Glomerular endothelial cell (primary cell): ENCODE measurements at regions not wholly inside any gene's neighbourhood (a gene's known extent, or its start where the extent isn't known, plus 50 kb on each side); places are given as distances from the start of the nearest gene placed in this dataset.

ENCODE experiments used
- DNase-seq: peaks from one replicate; pipeline ENCODE4 v3.0.0-alpha.2; 2011; ENCODE audit warnings: low read depth, low spot score; ENCODE audit errors: extremely low read depth

DNA sequence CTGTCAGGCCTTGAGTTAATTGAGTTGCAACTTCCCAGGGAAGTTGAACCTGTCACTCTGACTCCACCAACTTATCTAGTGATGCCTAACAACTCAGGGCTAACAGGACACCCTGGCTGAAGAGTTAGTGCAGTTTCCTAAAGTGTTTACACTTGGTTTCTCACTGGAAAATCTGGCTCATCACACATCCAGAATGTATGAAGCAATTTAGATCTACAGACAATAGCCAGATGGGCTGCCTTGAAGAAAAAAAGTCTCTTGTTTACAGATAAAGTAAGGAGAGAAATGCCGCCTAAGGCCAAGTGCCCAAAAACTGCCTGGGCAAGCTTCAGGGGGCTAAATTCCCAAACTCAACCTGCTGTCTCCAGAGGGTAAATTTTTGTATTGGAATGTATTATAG is 446.3 kb upstream of the NCAM2 start:
- no peak for DNase-seq

DNA sequence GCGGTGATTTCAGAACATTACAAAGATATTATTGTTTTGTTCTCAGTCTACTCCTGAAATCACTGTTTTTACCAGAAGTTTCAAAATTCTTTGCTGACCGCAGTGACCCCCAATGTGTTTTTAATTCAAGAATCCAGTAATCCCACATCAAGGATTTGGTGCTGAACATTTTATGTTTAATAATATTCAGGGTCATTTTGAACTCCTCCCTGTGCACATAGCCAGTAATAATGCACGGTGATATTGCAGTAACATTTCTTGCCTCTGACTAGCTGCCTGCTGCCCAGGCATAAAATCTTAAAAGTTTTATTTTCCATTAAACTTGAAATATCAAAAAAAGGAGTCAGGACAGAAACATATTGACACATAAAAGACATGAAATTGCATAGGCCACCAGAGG is 443.4 kb upstream of the NCAM2 start:
- no peak for DNase-seq

DNA sequence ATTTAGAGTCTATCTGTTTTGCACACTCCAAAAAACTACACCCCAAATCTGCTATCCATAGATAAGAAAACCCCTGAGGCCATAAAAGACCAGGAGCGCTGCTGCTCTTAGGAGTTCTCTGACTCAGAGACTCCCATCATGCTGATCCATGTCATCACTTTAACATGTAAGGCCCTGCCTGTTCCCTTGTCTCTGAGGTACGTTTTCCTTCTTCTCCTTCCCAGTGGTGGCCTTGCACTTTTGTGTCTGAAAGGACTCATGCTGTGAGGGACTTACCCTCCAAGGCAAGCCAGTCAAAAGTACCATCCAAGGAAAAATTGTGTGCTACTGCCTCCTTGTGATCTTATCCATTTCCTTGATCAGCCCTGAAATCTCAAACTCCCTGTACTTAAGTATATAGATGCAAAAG is 427.4 kb upstream of the NCAM2 start:
- DNase-seq, result no peak

DNA sequence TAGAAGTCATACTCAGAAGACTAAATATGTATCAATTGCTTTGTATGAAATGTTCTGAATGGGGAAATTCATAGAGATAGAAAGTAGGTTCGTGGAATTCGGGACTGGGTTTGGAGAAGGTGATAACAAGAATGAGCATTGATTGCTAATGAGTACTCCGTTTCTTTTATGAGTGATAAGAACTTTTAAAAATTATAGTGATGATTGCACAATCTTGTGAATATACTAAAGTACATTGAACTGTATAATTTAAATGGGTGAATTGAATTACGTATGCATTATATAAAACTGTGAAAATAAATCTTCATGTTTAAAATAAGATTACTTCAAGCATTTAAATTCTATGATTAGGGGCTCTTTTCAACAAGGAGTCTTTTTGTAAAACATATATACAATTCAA is 425.6 kb upstream of the NCAM2 start:
- DNase-seq, result no peak

DNA sequence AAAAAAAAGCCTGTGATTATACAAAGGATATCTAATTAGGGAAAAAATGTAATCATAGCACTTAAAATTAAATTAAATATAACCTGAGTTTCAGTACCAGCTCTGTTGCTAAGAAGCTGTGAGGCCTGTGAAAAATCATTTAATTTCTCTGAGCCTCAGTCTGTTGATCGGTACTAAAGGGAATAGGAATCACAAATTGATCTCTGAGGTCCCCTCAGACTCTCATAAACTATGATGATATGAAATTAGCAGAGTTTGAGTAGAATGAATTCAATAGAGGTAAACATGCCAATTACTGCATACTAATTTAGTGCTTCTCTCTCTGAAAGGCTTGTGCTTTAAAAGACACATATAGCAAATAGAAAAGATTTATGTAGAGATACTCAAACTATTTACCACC is 416.8 kb upstream of the NCAM2 start:
- DNase-seq, result no peak

DNA sequence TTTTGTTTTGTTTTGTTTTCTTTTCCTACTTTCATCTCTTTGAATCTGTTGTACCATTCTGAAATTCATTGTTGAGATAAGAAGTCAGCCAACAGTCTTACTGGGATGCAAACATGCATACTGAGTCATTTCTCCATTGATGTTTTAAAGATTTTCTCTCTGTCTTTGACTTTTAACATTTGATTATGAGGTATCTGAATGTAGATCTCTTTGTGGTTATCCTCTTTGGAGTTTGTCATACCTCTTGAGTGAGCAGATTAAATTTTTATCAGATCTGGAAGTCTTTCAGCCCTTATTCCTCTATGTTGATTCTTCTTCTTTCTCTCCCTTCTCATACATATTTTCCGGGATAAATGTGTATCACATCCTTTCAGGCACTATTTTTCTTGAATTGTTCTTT is 406.9 kb upstream of the NCAM2 start:
- DNase-seq, result no peak

DNA sequence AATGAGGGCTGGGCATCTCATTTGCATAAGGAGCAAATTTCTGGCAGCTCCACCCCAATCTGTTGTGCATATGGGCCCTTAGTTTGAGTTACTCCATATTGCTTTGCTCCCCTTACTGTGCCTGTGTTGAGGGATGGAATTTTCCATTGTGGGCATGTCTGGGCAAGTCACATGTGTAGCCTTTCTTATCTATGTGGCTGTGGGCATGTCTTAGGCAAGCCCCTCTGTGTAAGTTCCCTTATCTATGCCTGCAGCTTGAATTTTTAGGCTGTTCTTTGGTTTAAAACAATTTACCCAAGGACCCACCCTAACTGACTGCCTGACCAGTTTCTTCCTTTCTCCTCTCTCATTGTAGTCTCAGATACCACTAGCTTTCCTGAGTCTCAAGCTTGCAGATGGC is 405.7 kb upstream of the NCAM2 start:
- no peak for DNase-seq

DNA sequence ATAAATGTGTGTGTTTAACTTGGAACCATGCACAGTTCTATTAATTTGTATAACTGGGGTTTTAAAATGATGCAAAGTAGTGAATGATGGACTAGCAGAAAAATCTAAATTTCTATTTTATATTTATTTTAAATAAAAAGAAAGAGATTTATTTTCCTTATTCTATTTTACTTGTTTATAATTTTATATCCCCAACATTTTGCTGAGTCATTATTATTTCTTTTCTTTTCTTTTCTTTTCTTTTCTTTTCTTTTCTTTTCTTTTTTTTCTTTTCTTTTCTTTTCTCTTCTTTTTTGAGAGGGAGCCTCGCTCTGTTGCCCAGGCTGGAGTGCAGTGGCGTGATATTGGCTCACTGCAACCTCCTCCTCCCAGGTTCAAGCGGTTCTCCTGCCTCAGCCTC is 395.0 kb upstream of the NCAM2 start:
- no peak for DNase-seq

DNA sequence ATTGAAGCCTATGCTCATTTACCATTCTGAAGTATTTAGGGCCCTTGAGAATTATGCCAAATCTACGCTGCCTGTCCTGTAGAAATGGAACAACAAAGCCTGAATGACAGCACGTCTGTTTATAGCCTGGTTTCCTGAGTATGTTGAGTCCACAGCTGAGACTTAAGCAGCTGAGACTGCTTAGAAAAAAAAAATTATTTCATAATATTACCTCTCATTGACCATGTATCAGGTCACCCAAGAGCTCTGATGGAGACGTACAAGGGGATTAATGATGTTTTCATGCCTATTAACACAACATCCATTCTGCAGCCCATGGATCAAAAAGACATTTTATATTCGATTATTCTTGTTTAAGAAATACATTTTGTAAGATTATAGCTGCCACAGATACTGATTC is 387.2 kb upstream of the NCAM2 start:
- no peak for DNase-seq

DNA sequence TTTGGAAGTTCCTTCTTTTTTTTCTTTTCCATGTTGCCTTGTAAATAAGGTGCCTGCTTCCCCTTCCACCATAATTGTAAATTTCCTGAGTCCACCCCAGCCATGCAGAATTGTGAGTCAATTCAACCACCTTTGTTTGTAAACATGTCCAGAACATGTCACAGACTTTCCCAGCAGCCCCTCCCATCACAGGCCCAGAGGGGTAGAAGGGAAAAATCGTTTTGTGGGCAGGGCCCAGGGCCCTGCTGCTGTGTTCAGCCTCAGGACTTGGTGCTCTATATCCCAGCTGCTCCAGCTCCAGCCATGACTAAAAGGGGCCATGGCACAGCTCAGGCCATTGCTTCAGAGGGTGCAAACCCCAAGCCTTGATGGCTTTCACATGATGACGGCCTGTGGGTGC is 384.6 kb upstream of the NCAM2 start:
- DNase-seq, result no peak

DNA sequence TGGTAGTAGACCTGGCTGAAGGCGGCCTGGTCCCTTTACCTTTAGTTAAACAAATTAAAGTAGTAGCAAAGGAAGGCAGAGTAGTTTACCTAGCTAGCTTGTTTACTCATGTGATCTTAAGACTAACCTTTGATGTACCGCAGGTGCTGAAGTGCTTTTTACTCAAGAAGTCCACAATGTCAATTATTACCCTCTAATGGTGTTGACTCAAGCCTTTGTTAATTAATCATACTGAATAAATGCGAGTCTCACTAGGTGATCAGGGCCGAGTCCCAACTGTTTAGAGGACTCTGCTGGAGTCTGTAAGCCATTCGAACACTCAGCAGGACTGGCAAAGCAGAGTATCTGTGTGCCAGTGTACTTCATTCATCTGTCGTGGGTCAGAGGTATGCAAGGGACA is 381.1 kb upstream of the NCAM2 start:
- no peak for DNase-seq

DNA sequence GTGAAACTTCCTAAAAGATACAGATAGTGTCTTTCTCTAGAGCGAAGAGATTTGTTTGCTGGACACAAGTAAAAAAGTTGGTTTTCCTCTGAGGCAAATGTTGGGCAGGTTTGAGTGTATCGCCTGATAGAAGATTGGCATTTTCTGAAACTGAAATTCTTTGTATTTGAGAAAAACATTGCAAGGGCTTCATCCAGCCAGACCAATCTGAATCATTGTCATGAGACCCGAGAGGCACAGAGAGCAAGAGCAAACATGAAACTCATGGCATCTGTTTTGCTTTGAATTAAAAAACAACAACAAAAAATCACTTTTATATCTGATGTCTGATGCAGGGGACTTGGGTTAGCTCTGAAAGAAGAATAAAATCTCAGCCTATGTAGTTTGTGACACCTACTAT is 379.3 kb upstream of the NCAM2 start:
- DNase-seq, result no peak

DNA sequence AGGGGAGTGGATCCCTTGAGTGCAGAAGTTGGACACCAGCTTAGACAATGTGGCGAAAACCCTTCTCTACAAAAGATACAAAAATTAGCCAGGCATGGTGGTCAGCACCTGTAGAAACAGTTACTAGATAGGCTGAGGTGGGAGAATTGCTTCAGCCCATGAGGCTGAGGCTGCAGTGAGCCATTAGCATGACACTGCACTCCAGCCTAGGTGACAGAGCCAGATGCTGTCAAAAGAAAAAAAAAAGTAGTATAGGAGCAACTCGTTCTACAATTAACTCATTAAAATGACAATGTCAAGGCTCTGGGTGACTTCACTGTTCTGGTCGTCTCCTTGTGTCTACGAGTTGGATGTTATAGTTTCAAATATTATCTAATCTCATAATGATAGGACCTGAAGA is 370.6 kb upstream of the NCAM2 start:
- no peak for DNase-seq

DNA sequence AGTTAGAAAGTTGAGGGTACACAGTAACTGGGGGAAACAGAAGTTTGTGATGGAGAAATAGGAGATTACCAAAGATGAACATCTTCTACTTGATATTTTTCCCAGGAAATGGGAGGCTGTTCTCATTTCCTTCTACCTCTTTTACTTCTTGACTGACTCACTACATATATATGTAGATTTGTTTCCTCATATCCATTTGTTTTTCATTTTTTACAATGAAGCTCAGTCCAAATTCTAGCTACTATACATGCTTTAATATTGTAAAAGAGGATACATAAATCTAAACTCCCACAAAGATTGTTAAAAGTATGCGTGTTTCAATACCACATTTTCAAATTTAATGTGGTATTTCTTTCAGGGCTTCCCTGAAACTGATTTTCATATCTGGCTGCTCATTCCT is 366.6 kb upstream of the NCAM2 start:
- DNase-seq, result no peak

DNA sequence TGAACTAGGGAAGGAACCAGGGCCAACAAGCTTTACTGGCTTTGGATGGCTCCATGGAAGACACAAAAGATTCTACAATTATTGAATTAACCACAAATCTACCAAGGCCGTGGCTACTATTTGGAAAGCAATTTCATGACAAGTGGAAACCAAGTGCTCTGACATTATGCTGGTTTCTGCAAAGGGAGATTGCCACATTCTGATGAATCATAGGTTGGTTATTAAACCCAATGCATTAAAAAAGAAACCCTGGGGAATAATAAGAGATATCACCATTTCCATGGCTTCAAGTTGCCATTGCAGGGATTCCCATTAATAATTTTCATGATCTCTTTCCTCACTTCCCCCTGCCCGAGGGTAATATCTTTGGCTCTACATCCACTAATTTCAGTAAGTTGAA is 359.2 kb upstream of the NCAM2 start:
- no peak for DNase-seq

DNA sequence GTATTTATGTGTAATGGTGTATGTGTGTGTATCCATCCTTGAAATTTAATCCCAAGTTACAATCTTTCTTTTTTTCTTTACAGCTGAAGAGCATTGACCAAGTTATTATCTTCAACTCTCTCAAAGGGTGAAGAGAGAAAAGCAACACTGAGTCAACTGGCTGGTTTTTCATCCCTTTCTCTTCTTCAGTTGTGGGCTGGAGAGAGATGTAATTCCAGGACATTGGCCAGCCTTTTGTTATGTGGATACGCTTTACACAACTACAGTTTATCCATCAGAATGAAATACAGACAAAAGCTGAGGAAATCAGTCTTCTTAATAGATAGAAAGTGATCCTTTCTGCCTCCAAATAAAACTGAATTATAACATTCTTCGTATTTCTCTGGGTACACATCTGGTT is 357.0 kb upstream of the NCAM2 start:
- DNase-seq, result no peak

DNA sequence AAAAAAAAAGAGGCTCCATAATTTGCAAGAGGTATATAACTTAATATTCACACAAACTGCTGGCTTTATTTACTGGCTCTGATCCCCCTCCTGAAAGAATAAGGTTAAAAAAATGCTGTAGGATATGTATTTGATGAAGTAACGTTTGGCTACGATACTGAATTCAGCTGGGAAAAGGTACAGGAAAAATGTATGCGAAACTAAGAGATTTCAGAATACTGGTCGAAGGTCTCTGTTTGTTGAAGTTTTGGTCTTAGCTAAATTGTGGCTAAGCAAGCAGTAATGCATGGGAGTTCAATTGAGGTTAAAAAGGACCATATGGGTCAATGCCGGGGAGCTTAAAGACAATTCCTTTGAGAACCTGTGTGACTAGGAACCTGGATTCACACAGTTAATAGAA is 355.5 kb upstream of the NCAM2 start:
- DNase-seq, result no peak

DNA sequence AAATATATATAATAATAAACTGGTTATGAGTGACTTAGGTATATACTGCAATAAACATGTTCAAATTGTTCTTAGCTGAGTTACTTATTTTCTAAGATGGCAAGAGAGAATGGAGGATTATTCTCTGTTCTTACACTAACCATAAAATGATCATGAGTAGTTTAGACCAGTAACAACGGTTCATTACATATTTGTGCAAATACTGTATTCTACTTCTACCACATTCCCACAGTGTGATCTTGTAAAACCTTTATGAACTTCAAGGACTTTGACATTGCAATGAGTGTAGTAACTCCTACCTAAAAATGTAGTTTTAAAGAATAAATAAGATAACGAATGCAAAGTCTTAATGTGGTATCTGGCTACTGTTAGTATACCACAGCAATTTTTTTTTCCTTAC is 353.7 kb upstream of the NCAM2 start:
- no peak for DNase-seq

DNA sequence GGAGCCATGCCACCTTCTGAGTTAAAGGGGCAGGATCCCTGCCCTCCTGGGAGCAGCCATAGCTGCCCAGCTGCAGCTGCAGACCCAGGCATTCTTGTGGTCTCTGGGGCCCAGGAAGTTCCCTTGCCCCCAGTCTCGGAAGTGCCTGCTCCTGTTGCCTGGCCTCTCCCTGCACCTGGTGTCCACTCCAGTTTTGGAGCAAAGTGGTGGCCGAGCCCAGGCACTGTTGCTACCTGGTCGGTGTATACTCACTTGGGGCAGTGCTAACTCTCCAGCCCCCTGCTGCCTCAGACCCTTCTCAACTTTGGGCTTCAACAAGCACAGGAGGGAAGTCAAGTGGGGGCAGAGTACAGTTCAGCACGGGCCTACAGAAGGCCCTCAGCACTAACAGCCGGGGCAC is 352.9 kb upstream of the NCAM2 start:
- DNase-seq, result no peak

DNA sequence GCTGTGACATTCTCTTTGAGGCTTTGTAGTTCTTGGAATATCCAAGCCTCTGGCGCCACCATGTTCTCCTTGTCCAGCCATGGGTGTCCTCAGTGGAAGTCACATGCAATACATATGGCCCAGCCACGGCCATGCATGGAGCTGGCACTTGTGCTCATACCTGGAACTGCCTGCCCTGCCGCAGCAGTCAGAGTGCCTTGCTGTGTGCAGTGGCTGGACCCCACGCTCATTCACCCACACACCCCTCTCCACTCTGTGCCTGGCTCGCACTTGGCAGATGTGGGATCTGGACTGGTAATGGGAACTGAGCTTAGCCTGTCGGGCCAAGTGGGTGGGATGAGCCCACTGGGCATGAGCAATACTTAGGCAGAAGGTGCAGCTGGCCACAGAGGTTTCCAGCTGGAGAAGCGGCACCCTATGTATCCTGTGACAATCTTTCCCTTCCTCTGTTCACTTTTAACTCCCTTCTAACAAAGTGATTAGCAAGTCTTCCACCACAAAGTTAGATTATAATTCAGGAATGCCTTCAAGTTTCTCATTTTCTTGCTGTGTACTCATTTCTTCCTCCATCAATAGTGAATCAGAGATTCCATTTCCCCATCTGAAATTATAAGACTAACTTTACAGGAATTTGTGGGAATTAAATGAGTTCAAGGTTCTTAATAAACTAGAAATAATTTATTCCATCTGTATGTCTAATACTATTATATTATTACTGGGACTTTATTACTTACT is 351.6 kb upstream of the NCAM2 start:
- no peak for DNase-seq

DNA sequence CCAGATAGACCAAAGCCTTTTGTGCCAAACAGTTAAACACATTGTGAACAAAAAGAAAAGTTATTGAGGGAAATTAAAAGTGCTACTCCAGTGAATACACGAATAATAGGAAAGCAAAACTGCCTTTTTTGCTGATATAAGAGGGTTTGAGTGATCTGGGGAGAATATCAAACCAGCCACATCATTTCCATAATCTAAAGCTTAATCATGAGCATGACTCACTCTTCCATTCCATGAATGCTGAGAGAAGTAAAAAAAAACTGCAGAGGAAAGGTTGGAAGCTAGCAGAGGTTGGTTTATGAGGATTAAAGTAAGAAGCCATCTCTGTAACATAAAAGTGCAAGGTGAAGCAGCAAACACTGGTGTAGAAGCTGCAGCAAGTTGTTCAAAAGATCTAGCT is 350.6 kb upstream of the NCAM2 start:
- DNase-seq, result no peak

DNA sequence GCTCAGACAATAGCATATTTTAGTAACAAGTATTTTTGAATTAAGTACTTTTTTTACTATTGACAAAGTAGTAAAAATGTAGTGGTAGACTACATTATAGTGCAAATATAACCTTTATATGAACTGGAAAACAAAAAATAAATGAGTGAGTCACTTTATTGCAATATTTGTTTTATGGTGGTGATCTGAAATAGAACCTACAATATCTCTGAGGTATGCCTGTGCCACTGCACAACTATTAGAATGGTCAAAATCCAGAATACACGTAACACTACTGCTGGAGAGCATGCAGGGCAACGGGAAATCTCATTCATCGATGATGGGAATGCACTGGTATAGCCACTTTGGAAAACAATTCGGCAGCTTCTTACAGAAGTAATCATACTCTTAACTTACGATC is 349.0 kb upstream of the NCAM2 start:
- DNase-seq, result no peak

DNA sequence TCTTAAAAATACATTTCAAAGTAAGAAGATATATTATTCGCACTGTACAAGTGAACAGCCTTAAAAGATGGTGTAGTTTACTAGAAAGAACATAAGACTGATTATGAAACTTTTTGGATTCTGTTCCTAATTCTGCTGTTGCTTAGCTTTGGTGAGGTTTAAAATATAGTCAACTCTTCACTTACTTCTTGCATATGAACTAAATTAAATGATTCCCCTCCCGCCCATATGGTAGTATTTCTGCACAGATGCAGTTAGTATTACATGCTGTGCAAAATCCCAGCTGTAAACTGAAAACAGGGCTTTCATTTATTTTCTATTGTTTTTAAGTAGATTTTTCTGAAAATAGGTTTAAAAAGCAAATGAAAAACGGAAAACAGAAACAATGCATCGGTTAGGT is 345.4 kb upstream of the NCAM2 start:
- DNase-seq, result no peak
